Uterus (tissue), 2 donors: ENCODE measurements at regions not wholly inside any gene's neighbourhood (a gene's known extent, or its start where the extent isn't known, plus 50 kb on each side); places are given as distances from the start of the nearest gene placed in this dataset.

ENCODE experiments used
- POLR2A ChIP-seq, 2 donors: fragments of 450-650 bp; IDR thresholded peaks; one replicate each; pipeline ENCODE4 v1.6.1; 2016; ENCODE audit warnings: antibody characterized with exemption in 2 of 2, mild to moderate bottlenecking in 1 of 2, moderate library complexity in 1 of 2
- TF ChIP-seq, protein P1 (sequence below), 4 experiments: fragments of 200-600 bp in 2 of 4; fragments of 450-650 bp in 2 of 4; sonication (generic) in 2 of 4; IDR thresholded peaks; one replicate each; pipeline ENCODE4 v1.5.1; 2016 to 2019; ENCODE audit warnings: antibody characterized with exemption in 4 of 4, mild to moderate bottlenecking in 2 of 4, moderate library complexity in 1 of 4

DNA sequence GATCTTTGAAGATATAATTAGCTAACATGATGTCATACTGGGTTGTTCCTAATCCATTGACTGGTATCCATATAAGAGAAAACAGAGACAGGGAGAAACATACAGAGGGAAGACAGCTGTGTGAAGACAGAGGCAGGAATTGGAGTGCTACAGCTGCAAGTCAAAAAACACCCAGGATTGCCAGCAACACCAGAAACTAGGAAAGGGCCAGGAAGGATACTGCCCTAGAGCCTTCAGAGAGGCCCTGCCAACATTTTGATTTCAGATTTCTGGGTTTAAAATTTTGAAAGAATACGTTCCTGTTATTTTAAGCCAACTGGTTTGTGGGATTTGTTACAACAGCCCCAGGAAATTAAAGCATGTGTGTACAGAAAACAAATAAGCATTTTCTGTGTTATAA is 473.7 kb upstream of the FLRT2 start:
- TF ChIP-seq, protein P1, sequence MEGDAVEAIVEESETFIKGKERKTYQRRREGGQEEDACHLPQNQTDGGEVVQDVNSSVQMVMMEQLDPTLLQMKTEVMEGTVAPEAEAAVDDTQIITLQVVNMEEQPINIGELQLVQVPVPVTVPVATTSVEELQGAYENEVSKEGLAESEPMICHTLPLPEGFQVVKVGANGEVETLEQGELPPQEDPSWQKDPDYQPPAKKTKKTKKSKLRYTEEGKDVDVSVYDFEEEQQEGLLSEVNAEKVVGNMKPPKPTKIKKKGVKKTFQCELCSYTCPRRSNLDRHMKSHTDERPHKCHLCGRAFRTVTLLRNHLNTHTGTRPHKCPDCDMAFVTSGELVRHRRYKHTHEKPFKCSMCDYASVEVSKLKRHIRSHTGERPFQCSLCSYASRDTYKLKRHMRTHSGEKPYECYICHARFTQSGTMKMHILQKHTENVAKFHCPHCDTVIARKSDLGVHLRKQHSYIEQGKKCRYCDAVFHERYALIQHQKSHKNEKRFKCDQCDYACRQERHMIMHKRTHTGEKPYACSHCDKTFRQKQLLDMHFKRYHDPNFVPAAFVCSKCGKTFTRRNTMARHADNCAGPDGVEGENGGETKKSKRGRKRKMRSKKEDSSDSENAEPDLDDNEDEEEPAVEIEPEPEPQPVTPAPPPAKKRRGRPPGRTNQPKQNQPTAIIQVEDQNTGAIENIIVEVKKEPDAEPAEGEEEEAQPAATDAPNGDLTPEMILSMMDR (IDR thresholded peaks at IDR 0.05) = no peak
- no peak for TF ChIP-seq POLR2A (IDR thresholded peaks at IDR 0.05)
